Hepatocyte (in vitro differentiated cells): ENCODE measurements at regions not wholly inside any gene's neighbourhood (a gene's known extent, or its start where the extent isn't known, plus 50 kb on each side); places are given as distances from the start of the nearest gene placed in this dataset.

ENCODE experiments used
- EZH2 ChIP-seq: fragments of 200-600 bp; sonication (generic); IDR thresholded peaks from 2 replicates; pipeline ENCODE4 v1.6.1; 2016; ENCODE audit warnings: antibody characterized with exemption, mild to moderate bottlenecking, borderline replicate concordance
- EZH2phosphoT487 ChIP-seq: fragments of 200-600 bp; sonication (generic); IDR thresholded peaks from one replicate; pipeline ENCODE4 v1.6.1; 2018; ENCODE audit warnings: antibody characterized with exemption, mild to moderate bottlenecking, low read depth, moderate library complexity; ENCODE audit not compliant: unreplicated experiment, severe bottlenecking
- TF ChIP-seq, protein P1 (sequence below): fragments of 200-600 bp; sonication (generic); IDR thresholded peaks from 2 replicates; pipeline ENCODE4 v1.5.1; 2016; ENCODE audit warnings: antibody characterized with exemption, mild to moderate bottlenecking; ENCODE audit not compliant: poor library complexity

DNA sequence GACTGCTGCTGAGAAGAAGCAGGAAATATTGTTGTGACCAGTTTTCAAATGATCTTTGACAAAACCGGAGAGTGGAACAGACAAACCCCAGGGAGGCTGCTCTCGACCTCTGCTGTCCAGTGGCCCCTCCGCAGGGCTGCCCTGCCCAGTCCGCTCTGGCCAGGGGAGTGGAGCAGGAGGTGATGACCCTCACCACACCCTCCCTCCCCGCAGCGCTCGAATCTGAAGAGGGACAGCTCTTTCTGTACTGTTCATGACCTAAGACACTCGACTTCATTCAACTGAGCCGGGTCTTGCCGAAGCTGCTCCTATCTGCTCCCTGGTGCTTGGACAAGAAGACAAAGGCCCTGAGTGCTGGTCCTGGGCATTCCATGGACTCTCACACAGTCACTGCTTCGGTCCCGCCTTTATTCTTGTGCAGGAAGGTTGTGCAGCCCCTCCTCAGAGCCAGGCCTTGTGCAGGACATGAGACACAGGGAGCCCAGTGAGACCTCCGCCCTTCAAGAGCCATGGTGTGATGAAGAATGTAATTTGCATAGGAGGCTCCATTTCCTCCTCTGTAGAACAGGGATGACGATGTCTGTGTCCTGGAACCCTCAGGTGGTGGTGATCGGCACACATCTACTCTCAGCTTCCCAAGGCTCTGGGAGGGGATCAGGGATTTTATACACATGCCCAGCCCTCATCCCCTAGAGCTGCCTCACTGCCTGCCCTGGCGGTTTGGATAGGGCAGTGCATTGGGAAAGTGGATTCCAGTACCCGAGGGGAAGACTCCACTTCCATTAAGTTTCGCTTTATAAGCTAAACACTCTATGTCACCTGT lies 97.1 kb upstream of the PRR20G start:
- TF ChIP-seq EZH2 (no peak), EZH2phosphoT487 (no peak)
- TF ChIP-seq, protein P1, sequence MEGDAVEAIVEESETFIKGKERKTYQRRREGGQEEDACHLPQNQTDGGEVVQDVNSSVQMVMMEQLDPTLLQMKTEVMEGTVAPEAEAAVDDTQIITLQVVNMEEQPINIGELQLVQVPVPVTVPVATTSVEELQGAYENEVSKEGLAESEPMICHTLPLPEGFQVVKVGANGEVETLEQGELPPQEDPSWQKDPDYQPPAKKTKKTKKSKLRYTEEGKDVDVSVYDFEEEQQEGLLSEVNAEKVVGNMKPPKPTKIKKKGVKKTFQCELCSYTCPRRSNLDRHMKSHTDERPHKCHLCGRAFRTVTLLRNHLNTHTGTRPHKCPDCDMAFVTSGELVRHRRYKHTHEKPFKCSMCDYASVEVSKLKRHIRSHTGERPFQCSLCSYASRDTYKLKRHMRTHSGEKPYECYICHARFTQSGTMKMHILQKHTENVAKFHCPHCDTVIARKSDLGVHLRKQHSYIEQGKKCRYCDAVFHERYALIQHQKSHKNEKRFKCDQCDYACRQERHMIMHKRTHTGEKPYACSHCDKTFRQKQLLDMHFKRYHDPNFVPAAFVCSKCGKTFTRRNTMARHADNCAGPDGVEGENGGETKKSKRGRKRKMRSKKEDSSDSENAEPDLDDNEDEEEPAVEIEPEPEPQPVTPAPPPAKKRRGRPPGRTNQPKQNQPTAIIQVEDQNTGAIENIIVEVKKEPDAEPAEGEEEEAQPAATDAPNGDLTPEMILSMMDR, result no peak
